GM19035 (cell line): ENCODE measurements at regions not wholly inside any gene's neighbourhood (a gene's known extent, or its start where the extent isn't known, plus 50 kb on each side); places are given as distances from the start of the nearest gene placed in this dataset.
"Not testable (repeated sequence)": the region's sequence is repeated elsewhere in the genome, so short reads cannot be mapped to it uniquely, and the experiment has no call there.

ENCODE experiments used
- ATAC-seq: cut with Tn5 transposase; IDR thresholded peaks from one replicate; pipeline ENCODE4 v1.9.1; 2021; ENCODE audit not compliant: unreplicated experiment

DNA sequence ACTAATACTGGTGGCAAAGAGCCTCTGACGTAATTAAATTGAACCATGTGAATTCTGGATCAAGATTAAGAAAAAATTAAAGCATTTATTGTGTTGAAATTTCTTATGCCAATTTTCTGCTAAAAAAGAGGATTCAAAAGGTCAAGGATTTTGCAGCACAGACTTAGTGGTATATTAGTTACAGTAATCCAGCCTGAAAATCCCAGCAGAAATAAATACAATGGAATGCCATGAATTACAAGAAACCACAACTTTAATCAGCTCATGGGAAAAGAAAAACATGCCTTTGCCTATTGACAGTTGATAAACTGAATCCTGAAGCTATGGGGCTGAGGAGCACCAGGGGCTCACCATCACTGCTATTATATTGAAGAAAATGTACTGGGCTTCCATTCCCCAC, 114.8 kb upstream of the SATB2 start:
- no peak for ATAC-seq

DNA sequence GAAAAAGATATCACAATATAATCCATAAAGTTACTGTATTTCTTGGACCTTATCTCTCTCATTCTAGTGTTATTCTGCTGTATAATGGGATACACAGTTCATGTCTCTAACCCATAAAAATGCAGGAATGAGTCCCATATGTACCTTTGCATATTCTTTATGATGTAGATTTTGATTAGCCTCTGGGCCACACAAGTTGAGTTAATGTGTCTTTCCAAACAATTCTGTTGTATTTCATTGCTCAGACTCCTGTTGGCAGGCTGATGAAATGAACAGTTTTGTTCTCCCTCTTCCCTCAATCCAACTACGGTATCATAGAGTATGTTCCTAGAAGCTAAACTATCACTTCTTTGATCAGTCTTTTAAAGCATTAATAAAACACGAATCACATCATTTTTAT, 113.2 kb upstream of the SATB2 start:
- ATAC-seq: no peak

DNA sequence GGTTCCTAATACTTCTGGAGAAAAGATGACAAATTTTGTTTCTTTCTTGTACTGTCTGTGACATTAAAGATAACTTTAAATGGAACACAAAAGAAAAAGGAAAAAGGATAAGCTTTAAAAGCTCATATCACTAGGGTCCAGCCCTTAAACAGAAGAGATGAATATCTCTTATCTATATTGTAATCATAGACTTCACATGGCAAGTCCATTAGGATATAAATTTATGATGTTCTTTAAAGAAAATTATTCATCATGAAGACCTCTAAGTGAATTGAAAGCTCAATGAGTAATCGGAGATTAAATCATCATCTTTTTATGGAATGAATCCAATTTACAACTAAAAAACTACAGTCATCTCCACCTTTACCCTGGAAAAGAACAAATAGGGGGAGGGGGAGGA, 111.6 kb upstream of the SATB2 start:
- no peak for ATAC-seq

DNA sequence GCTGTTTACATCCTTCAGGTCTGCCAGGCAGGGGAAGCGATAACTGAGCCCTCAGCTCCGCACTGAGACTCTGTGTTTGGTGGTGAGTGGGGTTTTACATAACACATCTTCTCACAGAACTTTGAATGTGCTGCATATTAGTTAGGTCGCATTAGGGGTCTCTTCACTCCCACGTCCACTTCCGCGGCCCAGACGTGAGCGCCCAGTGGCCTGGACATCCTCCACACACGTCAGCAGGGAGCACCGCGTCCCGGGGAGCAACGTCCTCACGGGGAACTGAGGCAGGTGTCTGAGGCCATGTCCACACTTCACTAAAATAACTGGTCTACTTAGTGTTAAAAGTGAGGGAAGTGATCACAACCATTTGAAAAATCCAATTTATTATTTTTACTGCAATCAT, 100.4 kb upstream of the SATB2 start:
- ATAC-seq: no peak

DNA sequence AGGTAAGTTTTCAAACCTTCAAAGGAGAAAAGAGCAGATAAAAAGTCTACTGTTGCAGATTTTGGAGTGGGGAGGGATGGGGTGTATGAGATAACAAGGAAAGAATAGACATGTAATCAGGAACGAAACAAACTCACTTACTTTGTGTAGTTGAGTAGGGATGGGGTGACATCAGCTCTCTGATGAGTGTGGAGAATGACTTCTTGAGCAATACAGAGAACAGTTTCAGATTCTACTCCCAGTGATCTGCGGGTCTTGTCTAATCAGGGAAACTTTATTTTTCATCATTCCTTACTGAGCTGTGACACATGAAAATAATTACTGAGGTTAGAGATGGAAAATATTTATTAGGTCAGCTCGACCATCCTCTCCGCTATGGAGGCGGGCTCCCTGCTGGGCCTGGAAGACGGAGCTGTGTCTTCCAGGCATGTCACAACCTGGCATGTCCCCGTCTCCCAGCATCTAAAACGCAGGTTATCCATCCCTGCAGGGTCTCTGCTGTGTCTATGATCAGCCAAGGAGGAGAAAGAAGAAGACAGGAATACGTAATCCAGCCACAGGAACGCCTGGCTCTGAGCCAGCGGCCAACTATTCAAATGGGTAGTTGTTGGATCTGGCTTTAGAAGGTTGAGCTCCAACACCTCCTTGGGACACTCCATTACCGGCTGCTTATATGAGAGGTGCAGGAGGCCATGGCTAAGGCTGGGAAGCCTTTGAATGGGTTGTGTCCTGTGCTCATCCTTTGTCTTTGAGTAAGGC, 99.0 kb upstream of the SATB2 start:
- ATAC-seq: no peak

- no peak for ATAC-seq
These were observed 96.3 kb upstream of the SATB2 start for GRCh38 chr2:199554026-199554425.

GRCh38 chr2:199552141-199552540, 94.4 kb upstream of the SATB2 start:
- no peak for ATAC-seq

DNA sequence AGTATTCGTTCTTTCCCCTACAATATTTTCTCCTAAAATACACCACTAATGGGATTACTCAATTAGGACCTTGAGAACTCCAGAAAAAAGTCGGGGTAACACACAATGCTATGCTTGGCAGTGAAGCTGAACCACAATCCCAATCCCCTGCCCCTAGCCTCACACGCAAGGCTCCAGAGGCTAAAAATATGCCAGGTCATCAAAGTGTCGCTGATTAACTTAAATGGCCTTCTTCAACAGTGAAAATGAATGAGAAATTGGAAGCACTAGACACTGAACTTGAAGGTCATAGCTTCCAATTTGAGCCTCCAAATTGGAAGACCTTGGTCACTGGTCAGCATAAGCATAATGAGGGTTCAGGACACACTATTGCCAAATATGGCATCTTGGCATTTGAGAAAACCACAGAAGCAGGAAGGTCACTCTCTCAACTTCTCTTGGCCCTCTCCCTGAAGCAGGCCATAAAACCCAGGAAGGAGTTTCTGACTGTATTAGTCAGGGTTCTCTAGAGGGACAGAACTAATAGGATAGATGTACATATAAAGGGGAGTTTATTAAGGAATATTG, 86.0 kb upstream of the SATB2 start:
- ATAC-seq: no peak

DNA sequence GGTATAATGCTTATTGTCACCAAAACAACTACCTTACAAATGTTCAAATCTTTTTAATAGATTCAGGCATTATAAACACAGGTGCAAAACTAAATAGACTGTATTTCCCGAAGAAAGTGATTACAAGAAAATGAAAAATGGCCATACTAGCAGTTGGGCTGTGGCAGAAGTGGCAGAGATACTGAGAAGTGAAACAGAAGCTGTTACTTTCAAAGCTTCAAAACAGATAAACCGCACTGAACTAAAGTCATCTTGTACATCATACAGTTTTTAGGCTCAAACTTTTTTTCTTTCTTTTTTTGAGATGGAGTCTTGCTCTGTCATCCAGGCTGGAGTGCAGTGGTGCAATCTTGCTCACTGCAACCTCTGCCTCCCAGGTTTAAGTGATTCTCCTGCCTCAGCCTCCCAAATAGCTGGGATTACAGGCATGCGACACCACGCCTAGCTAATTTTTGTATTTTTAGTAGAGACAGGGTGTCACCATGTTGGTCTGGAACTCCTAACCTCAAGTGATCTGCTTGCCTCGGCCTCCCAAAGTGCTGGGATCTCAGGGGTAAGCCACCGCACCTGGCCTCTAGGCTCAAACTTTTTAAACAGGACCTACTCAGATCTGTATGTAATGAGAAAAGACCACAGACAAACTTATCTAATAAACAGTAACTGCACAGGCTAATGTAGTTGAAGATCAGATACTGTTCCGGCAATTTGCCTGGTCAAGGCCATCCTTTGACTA, 77.9 kb upstream of the SATB2 start:
- no peak for ATAC-seq

- not testable (repeated sequence) for ATAC-seq
These were observed 76.1 kb upstream of the SATB2 start for GRCh38 chr2:199533873-199534272.

DNA sequence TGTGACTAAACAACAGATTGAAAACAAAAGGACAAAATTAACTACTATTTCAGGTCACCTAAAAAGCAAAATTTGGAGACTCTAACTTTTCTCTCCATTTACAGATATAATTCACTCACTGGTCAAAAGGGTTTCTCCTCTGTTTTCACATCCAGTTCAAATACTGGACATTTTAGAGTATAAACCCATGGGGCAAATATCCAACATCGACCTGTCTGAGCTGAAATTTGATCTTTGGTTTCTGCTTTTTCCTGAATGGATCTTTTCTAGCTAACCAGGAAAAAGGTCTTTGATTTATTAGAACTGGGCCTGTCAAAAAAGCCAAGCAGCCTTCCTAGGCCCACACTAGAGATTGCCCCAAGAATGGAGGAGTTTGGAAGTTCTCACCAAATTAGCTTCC, 69.3 kb upstream of the SATB2 start:
- ATAC-seq: no peak

DNA sequence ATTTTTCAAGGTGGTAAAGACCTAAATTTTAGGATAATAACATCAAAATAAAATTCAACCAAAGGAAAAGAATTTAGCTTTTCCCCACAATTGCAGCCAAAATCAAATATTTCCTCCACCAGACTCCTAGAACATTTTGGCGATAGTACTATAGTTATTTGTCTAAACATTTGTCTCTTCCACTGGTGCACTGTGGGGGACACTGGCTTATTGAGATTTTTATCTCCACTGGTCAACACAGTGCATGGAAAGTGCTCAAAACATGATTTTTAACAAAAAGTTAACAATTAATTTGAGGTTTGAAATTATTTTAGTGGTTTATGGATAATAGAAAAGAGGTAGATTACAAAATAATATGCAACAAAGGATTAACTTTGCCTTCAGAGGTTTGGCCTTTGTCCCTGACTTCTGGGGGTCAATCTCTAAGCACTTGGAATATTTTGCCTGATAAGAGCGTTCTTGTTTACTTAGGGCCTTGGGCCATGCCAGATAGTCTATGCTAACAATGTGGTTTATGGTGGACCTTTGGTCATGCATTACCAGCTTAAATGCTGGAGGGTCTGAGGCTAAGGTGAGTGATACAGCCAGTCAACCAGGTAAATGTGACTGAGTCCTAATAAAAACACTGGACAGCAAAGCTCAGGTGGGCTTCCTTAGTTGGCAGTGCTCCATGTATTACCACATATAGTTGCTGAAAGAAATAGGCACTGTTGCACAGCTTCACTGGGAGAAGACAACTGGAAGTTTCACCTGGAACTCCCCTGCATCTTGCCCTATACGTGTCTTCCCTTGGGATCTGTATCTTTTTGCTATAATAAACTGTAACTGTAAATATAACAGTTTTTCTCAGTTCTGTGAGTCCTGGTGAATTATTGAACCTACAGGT, 67.2 kb upstream of the SATB2 start:
- no peak for ATAC-seq

DNA sequence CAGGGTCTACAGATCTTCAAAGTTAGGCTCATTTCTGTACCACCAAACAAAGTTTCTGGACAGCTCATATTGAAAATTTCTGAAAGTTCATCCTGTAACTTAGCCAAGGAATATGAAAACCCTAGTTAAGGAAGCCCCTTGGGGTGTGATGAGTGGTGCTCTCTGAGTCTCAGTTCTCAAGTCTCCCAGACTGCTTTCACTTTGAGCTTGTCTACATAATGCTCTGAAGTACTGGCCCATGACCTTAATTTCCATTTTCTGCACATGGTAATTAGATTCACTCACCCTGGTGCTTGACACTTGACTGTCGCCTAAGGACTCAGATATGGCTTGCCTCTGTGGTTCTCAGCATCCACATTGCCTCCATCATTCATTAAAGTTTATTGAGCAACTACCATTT, 51.7 kb upstream of the SATB2 start:
- ATAC-seq: no peak
